GM21737 (cell line): ENCODE measurements at regions not wholly inside any gene's neighbourhood (a gene's known extent, or its start where the extent isn't known, plus 50 kb on each side); places are given as distances from the start of the nearest gene placed in this dataset.
A peak's percentile ranks its signal among the peaks of the same experiment; 100 is the strongest.
"Not testable (repeated sequence)": the region's sequence is repeated elsewhere in the genome, so short reads cannot be mapped to it uniquely, and the experiment has no call there.

Experiments
- ATAC-seq: cut with Tn5 transposase; IDR thresholded peaks from one replicate; pipeline ENCODE4 v1.9.1; 2021; ENCODE audit warnings: mild to moderate bottlenecking, moderate library complexity; ENCODE audit not compliant: unreplicated experiment

- not testable (repeated sequence) for ATAC-seq
Measured at GRCh38 chr9:39559384-39559783, 203.9 kb downstream of the SPATA31A1 start.

- not testable (repeated sequence) for ATAC-seq
Measured at GRCh38 chr9:39566782-39567181, 211.3 kb downstream of the SPATA31A1 start.

GRCh38 chr9:39567396-39567795 is 211.9 kb downstream of the SPATA31A1 start:
- ATAC-seq, result not testable (repeated sequence)

- ATAC-seq, result not testable (repeated sequence)
Measured at GRCh38 chr9:39568900-39569299, 213.4 kb downstream of the SPATA31A1 start.

GRCh38 chr9:39573024-39574022 is 217.9 kb downstream of the SPATA31A1 start:
- not testable (repeated sequence) for ATAC-seq

GRCh38 chr9:39579000-39579399 is 223.5 kb downstream of the SPATA31A1 start:
- ATAC-seq, result not testable (repeated sequence)

- not testable (repeated sequence) for ATAC-seq
Measured at GRCh38 chr9:39581296-39581695, 225.8 kb downstream of the SPATA31A1 start.

GRCh38 chr9:39582677-39583412 is 227.4 kb downstream of the SPATA31A1 start:
- ATAC-seq, result not testable (repeated sequence)

GRCh38 chr9:39583413-39583747 is 227.9 kb downstream of the SPATA31A1 start:
- not testable (repeated sequence) for ATAC-seq

GRCh38 chr9:39585233-39585632 is 229.8 kb downstream of the SPATA31A1 start:
- not testable (repeated sequence) for ATAC-seq

GRCh38 chr9:39587844-39588499 is 232.5 kb downstream of the SPATA31A1 start:
- ATAC-seq, result no peak

- ATAC-seq, result no peak
Measured at GRCh38 chr9:39588500-39589137, 233.2 kb downstream of the SPATA31A1 start.

GRCh38 chr9:39604089-39604488 is 248.6 kb downstream of the SPATA31A1 start:
- ATAC-seq, result not testable (repeated sequence)

GRCh38 chr9:39611449-39612231 is 256.2 kb downstream of the SPATA31A1 start:
- peak; percentile 98 for ATAC-seq

GRCh38 chr9:39616480-39616879 is 261.0 kb downstream of the SPATA31A1 start:
- ATAC-seq, result not testable (repeated sequence)

GRCh38 chr9:39624048-39624447 is 268.6 kb downstream of the SPATA31A1 start:
- not testable (repeated sequence) for ATAC-seq

- not testable (repeated sequence) for ATAC-seq
Measured at GRCh38 chr9:39632071-39632470, 276.6 kb downstream of the SPATA31A1 start.

- ATAC-seq, result not testable (repeated sequence)
Measured at GRCh38 chr9:39649029-39649428, 293.6 kb downstream of the SPATA31A1 start.

- not testable (repeated sequence) for ATAC-seq
Measured at GRCh38 chr9:39656960-39657603, 301.6 kb downstream of the SPATA31A1 start.
